Tibial artery (tissue), 4 donors: ENCODE measurements at regions not wholly inside any gene's neighbourhood (a gene's known extent, or its start where the extent isn't known, plus 50 kb on each side); places are given as distances from the start of the nearest gene placed in this dataset.
"Not testable (repeated sequence)": the region's sequence is repeated elsewhere in the genome, so short reads cannot be mapped to it uniquely, and the experiment has no call there.

ENCODE experiments used
- DNase-seq, 2 donors: peaks; one replicate each; pipeline ENCODE4 v3.0.0-alpha.2; 2019
- H3K27ac ChIP-seq, 2 donors: fragments of 200-600 bp; sonication (generic) in 1 of 2; 1 replicate in 1 of 2; 2 replicates in 1 of 2; pipeline ENCODE4 v1.5.1; 2018 to 2019; ENCODE audit warnings: mild to moderate bottlenecking in 1 of 2
- H3K27me3 ChIP-seq, 2 donors: fragments of 200-600 bp; sonication (generic) in 1 of 2; one replicate each; pipeline versions ENCODE4 v1.5.1 to v1.6.0; 2016 to 2019
- H3K36me3 ChIP-seq, 3 donors: fragments of 200-600 bp; sonication (generic) in 2 of 3; one replicate each; pipeline ENCODE4 v1.5.1; 2016 to 2019; ENCODE audit warnings: mild to moderate bottlenecking in 2 of 3
- H3K4me1 ChIP-seq, 4 donors: fragments of 200-600 bp; sonication (generic) in 2 of 4; 1 replicate in 3 of 4; 2 replicates in 1 of 4; pipeline ENCODE4 v1.5.1; 2016 to 2019
- H3K4me3 ChIP-seq, 2 donors: fragments of 200-600 bp; sonication (generic) in 1 of 2; 1 replicate in 1 of 2; 2 replicates in 1 of 2; pipeline ENCODE4 v1.5.1; 2018 to 2019; ENCODE audit warnings: mild to moderate bottlenecking in 2 of 2
- H3K9me3 ChIP-seq, 3 donors: fragments of 200-600 bp; sonication (generic) in 1 of 3; one replicate each; pipeline ENCODE4 v1.5.1; 2016 to 2019
- CTCF ChIP-seq, 2 experiments: fragments of 200-600 bp in 1 of 2; fragments of 450-650 bp in 1 of 2; IDR thresholded peaks; one replicate each; pipeline ENCODE4 v1.5.1; 2017 to 2019; ENCODE audit warnings: antibody characterized with exemption in 2 of 2, mild to moderate bottlenecking in 1 of 2, moderate library complexity in 1 of 2
- intact Hi-C: fragments of 100-400 bp; cut with DNase I; formaldehyde crosslinking; loops from one replicate; pipeline ENCODE4 v1.15.0; 2023; ENCODE audit warnings: low total_unique reads

GRCh38 chr2:76697439-76697838 is 824.7 kb downstream of the LRRTM4 start:
- H3K4me1 ChIP-seq, H3K27ac ChIP-seq, H3K36me3 ChIP-seq, H3K4me3 ChIP-seq, intact Hi-C loops, H3K27me3 ChIP-seq, DNase-seq, H3K9me3 ChIP-seq: not testable (repeated sequence)

GRCh38 chr2:76692908-76693307 is 829.3 kb downstream of the LRRTM4 start:
- Histone ChIP-seq H3K4me3 (no peak overlapping the region), H3K27ac (no peak overlapping the region), H3K27me3 (no peaks in the 10 kb centered on the region), H3K36me3 (no peaks in the 10 kb centered on the region), H3K4me1 (no peaks in the 10 kb centered on the region), H3K9me3 (no peaks in the 10 kb centered on the region)
- intact Hi-C loops = no loop called here
- TF ChIP-seq CTCF (IDR thresholded peaks at IDR 0.05) = no peak
- DNase-seq = no peak

GRCh38 chr2:76688732-76689131 is 833.4 kb downstream of the LRRTM4 start:
- Histone ChIP-seq H3K27me3 (no peaks in the 10 kb centered on the region), H3K9me3 (no peaks in the 10 kb centered on the region), H3K27ac (no peak overlapping the region), H3K4me3 (no peak overlapping the region), H3K4me1 (no peaks in the 10 kb centered on the region), H3K36me3 (no peaks in the 10 kb centered on the region)
- DNase-seq = no peak
- intact Hi-C loops = no loop called here
- no peak for TF ChIP-seq CTCF (IDR thresholded peaks at IDR 0.05)

GRCh38 chr2:76687923-76688322 is 834.3 kb downstream of the LRRTM4 start:
- H3K36me3 ChIP-seq = no peaks in the 10 kb centered on the region
- no peak for TF ChIP-seq CTCF (IDR thresholded peaks at IDR 0.05)
- no peaks in the 10 kb centered on the region for H3K9me3 ChIP-seq
- H3K27ac ChIP-seq = no peak overlapping the region
- no peaks in the 10 kb centered on the region for H3K27me3 ChIP-seq
- H3K4me3 ChIP-seq = no peak overlapping the region
- no peak for DNase-seq
- intact Hi-C loops = no loop called here
- no peaks in the 10 kb centered on the region for H3K4me1 ChIP-seq

GRCh38 chr2:76684756-76685155 is 837.4 kb downstream of the LRRTM4 start:
- Histone ChIP-seq H3K36me3 (no peaks in the 10 kb centered on the region), H3K27me3 (no peaks in the 10 kb centered on the region), H3K4me1 (no peaks in the 10 kb centered on the region), H3K27ac (no peak overlapping the region), H3K4me3 (no peak overlapping the region), H3K9me3 (no peaks in the 10 kb centered on the region)
- no peak for DNase-seq
- intact Hi-C loops = no loop called here
- TF ChIP-seq CTCF (IDR thresholded peaks at IDR 0.05) = no peak

- intact Hi-C loops = no loop called here
- H3K4me3 ChIP-seq = no peak overlapping the region
- no peaks in the 10 kb centered on the region for H3K4me1 ChIP-seq
- H3K9me3 ChIP-seq = no peaks in the 10 kb centered on the region
- H3K27me3 ChIP-seq = no peaks in the 10 kb centered on the region
- no peak overlapping the region for H3K27ac ChIP-seq
- no peak for TF ChIP-seq CTCF (IDR thresholded peaks at IDR 0.05)
- H3K36me3 ChIP-seq = no peaks in the 10 kb centered on the region
- no peak for DNase-seq
Observed at GRCh38 chr2:76679025-76679396, 843.2 kb downstream of the LRRTM4 start.
